GM18498 (cell line): ENCODE measurements at regions not wholly inside any gene's neighbourhood (a gene's known extent, or its start where the extent isn't known, plus 50 kb on each side); places are given as distances from the start of the nearest gene placed in this dataset.

ENCODE experiments used
- ATAC-seq: cut with Tn5 transposase; IDR thresholded peaks from one replicate; pipeline ENCODE4 v1.9.1; 2021; ENCODE audit warnings: mild to moderate bottlenecking, moderate library complexity; ENCODE audit not compliant: unreplicated experiment

GRCh38 chr3:159123877-159124276, 322.0 kb downstream of the MFSD1 start:
- no peak for ATAC-seq

- ATAC-seq, result no peak
Observed at GRCh38 chr3:159126261-159127020, 324.6 kb downstream of the MFSD1 start.

GRCh38 chr3:159127021-159127392, 325.2 kb downstream of the MFSD1 start:
- no peak for ATAC-seq

- ATAC-seq, result no peak
Observed at GRCh38 chr3:159128628-159129027, 326.8 kb downstream of the MFSD1 start.

- no peak for ATAC-seq
Observed at GRCh38 chr3:159130108-159130507, 328.3 kb downstream of the MFSD1 start.

- ATAC-seq, result no peak
Observed at GRCh38 chr3:159131376-159131775, 329.5 kb downstream of the MFSD1 start.

- ATAC-seq, result no peak
Observed at GRCh38 chr3:159137949-159138348, 336.1 kb downstream of the MFSD1 start.

- ATAC-seq, result no peak
Observed at GRCh38 chr3:159139326-159139725, 337.5 kb downstream of the MFSD1 start.

- ATAC-seq, result no peak
Observed at GRCh38 chr3:159144472-159144871, 342.6 kb downstream of the MFSD1 start.

GRCh38 chr3:159144891-159145290, 343.0 kb downstream of the MFSD1 start:
- no peak for ATAC-seq

- no peak for ATAC-seq
Observed at GRCh38 chr3:159146392-159146791, 344.5 kb downstream of the MFSD1 start.

GRCh38 chr3:159146856-159147435, 345.1 kb downstream of the MFSD1 start:
- no peak for ATAC-seq

GRCh38 chr3:159147813-159148212, 346.0 kb downstream of the MFSD1 start:
- no peak for ATAC-seq

GRCh38 chr3:159148466-159148865, 346.6 kb downstream of the MFSD1 start:
- ATAC-seq, result no peak

GRCh38 chr3:159149131-159149530, 347.3 kb downstream of the MFSD1 start:
- ATAC-seq, result no peak

- no peak for ATAC-seq
Observed at GRCh38 chr3:159149633-159150032, 347.8 kb downstream of the MFSD1 start.

GRCh38 chr3:159150180-159150579, 348.3 kb downstream of the MFSD1 start:
- ATAC-seq, result no peak

- no peak for ATAC-seq
Observed at GRCh38 chr3:159151130-159151529, 349.3 kb downstream of the MFSD1 start.

GRCh38 chr3:159157275-159157674, 355.4 kb downstream of the MFSD1 start:
- no peak for ATAC-seq

GRCh38 chr3:159158213-159158612, 356.4 kb downstream of the MFSD1 start:
- ATAC-seq, result no peak

GRCh38 chr3:159158801-159159200, 356.9 kb downstream of the MFSD1 start:
- no peak for ATAC-seq

GRCh38 chr3:159159546-159159945, 357.7 kb downstream of the MFSD1 start:
- no peak for ATAC-seq

GRCh38 chr3:159163656-159164055, 361.8 kb downstream of the MFSD1 start:
- ATAC-seq, result no peak
